ENCODE measurements at regions not wholly inside any gene's neighbourhood (a gene's known extent, or its start where the extent isn't known, plus 50 kb on each side); places are given as distances from the start of the nearest gene placed in this dataset.

GRCh38 chr12:58202933-58203718, 261.8 kb downstream of the ATP23 start:
- DNase-seq: no peak

GRCh38 chr12:58204071-58204470, 262.7 kb downstream of the ATP23 start:
- DNase-seq: no peak

- no peak for DNase-seq
These were observed 265.5 kb downstream of the ATP23 start for GRCh38 chr12:58206876-58207275.

- no peak for DNase-seq
These were observed 269.8 kb downstream of the ATP23 start for GRCh38 chr12:58211211-58211610.

- DNase-seq: peak; percentile 83 to 88
These were observed 275.8 kb downstream of the ATP23 start for GRCh38 chr12:58217130-58217529.

GRCh38 chr12:58224536-58225105, 283.3 kb downstream of the ATP23 start:
- DNase-seq: no peak

- DNase-seq: no peak
These were observed 284.0 kb downstream of the ATP23 start for GRCh38 chr12:58225203-58225877.

- no peak for DNase-seq
These were observed 292.5 kb downstream of the ATP23 start for GRCh38 chr12:58233886-58234285.

GRCh38 chr12:58238411-58238810, 297.0 kb downstream of the ATP23 start:
- DNase-seq: no peak

GRCh38 chr12:58241099-58241498, 299.7 kb downstream of the ATP23 start:
- DNase-seq: no peak

- peak; percentile 72 to 87 for DNase-seq
These were observed 301.6 kb downstream of the ATP23 start for GRCh38 chr12:58242796-58243630.

GRCh38 chr12:58247633-58248032, 306.3 kb downstream of the ATP23 start:
- DNase-seq: peak in 1 of 2 experiments; percentile 9

GRCh38 chr12:58248599-58248998, 307.2 kb downstream of the ATP23 start:
- DNase-seq: no peak

- DNase-seq: peak in 1 of 2 experiments; percentile 6
These were observed 308.2 kb downstream of the ATP23 start for GRCh38 chr12:58249610-58250009.

- DNase-seq: peak in 1 of 2 experiments; percentile 9
These were observed 308.7 kb downstream of the ATP23 start for GRCh38 chr12:58250077-58250476.

GRCh38 chr12:58252914-58253313, 311.5 kb downstream of the ATP23 start:
- no peak for DNase-seq

GRCh38 chr12:58253663-58254062, 312.3 kb downstream of the ATP23 start:
- DNase-seq: no peak

GRCh38 chr12:58254463-58255100, 313.2 kb downstream of the ATP23 start:
- peak; percentile 10 to 41 for DNase-seq

- DNase-seq: no peak
These were observed 321.4 kb downstream of the ATP23 start for GRCh38 chr12:58262796-58263195.

GRCh38 chr12:58263816-58264215, 322.4 kb downstream of the ATP23 start:
- DNase-seq: no peak

GRCh38 chr12:58268069-58268468, 326.7 kb downstream of the ATP23 start:
- DNase-seq: no peak

- peak in 1 of 2 experiments; percentile 11 for DNase-seq
These were observed 328.1 kb downstream of the ATP23 start for GRCh38 chr12:58269476-58269875.

All from NCI-H526 (cell line).